BE2C (cell line): ENCODE measurements at regions not wholly inside any gene's neighbourhood (a gene's known extent, or its start where the extent isn't known, plus 50 kb on each side); places are given as distances from the start of the nearest gene placed in this dataset.
"Not testable (repeated sequence)": the region's sequence is repeated elsewhere in the genome, so short reads cannot be mapped to it uniquely, and the experiment has no call there.

Experiments
- DNase-seq: peaks from one replicate; pipeline ENCODE4 v3.0.0-alpha.2; 2020
- H3K27me3 ChIP-seq: fragments of 250-450 bp; sonication (Bioruptor Pico); 2 replicates; pipeline ENCODE4 v1.5.1; 2020; ENCODE audit warnings: mild to moderate bottlenecking
- H3K36me3 ChIP-seq: fragments of 250-450 bp; sonication (Bioruptor Pico); 2 replicates; pipeline ENCODE4 v1.5.1; 2020; ENCODE audit warnings: mild to moderate bottlenecking
- H3K4me1 ChIP-seq: fragments of 250-450 bp; sonication (Bioruptor Pico); 2 replicates; pipeline ENCODE4 v1.5.1; 2020
- H3K4me3 ChIP-seq: 2 replicates; pipeline ENCODE4 v1.5.1; 2011; ENCODE audit warnings: low read depth, low read length
- H3K9me3 ChIP-seq: fragments of 250-450 bp; sonication (Bioruptor Pico); 2 replicates; pipeline ENCODE4 v1.5.1; 2020
- CTCF ChIP-seq: IDR thresholded peaks from 2 replicates; pipeline ENCODE4 v1.5.1; 2012; ENCODE audit warnings: mild to moderate bottlenecking, low read depth, low read length

- DNase-seq = no peak
- no peaks in the 10 kb centered on the region for H3K4me1 ChIP-seq
Measured at GRCh38 chr20:41704896-41705295, 86.7 kb upstream of the CHD6 start.

GRCh38 chr20:41702647-41703046, 84.5 kb upstream of the CHD6 start:
- no peaks in the 10 kb centered on the region for H3K9me3 ChIP-seq
- H3K4me1 ChIP-seq = no peaks in the 10 kb centered on the region
- DNase-seq = no peak
- no peaks in the 10 kb centered on the region for H3K27me3 ChIP-seq
- H3K4me3 ChIP-seq = no peak overlapping the region
- no peaks in the 10 kb centered on the region for H3K36me3 ChIP-seq
- no peak for TF ChIP-seq CTCF

More at GRCh38 chr20:41704896-41705295, 86.7 kb upstream of the CHD6 start:
- Histone ChIP-seq H3K4me3 (no peak overlapping the region), H3K9me3 (no peaks in the 10 kb centered on the region), H3K36me3 (no peaks in the 10 kb centered on the region), H3K27me3 (no peaks in the 10 kb centered on the region)
- no peak for TF ChIP-seq CTCF

- Histone ChIP-seq H3K4me3 (no peak overlapping the region), H3K36me3 (no peaks in the 10 kb centered on the region), H3K27me3 (no peaks in the 10 kb centered on the region), H3K4me1 (no peaks in the 10 kb centered on the region), H3K9me3 (no peaks in the 10 kb centered on the region)
- TF ChIP-seq CTCF = no peak
- no peak for DNase-seq
Measured at GRCh38 chr20:41701588-41702348, 83.6 kb upstream of the CHD6 start.

GRCh38 chr20:41699673-41700072, 81.5 kb upstream of the CHD6 start:
- H3K9me3 ChIP-seq, H3K27me3 ChIP-seq, H3K36me3 ChIP-seq, H3K4me3 ChIP-seq, DNase-seq, H3K4me1 ChIP-seq: not testable (repeated sequence)

- no peaks in the 10 kb centered on the region for H3K36me3 ChIP-seq
- no peak overlapping the region for H3K4me3 ChIP-seq
- peak; percentile 96 for TF ChIP-seq CTCF
- no peaks in the 10 kb centered on the region for H3K27me3 ChIP-seq
- H3K4me1 ChIP-seq = no peaks in the 10 kb centered on the region
- peak; percentile 19 for DNase-seq
- no peaks in the 10 kb centered on the region for H3K9me3 ChIP-seq
Measured at GRCh38 chr20:41697861-41698559, 79.8 kb upstream of the CHD6 start.

- H3K4me3 ChIP-seq = no peak overlapping the region
- no peak for TF ChIP-seq CTCF
Measured at GRCh38 chr20:41696428-41696827, 78.3 kb upstream of the CHD6 start.

More at GRCh38 chr20:41696428-41696827, 78.3 kb upstream of the CHD6 start:
- H3K27me3 ChIP-seq = no peaks in the 10 kb centered on the region
- DNase-seq = no peak
- H3K36me3 ChIP-seq = no peaks in the 10 kb centered on the region
- no peaks in the 10 kb centered on the region for H3K9me3 ChIP-seq
- H3K4me1 ChIP-seq = peaks cover 4% of the 10 kb centered on the region
